Stimulated activated CD4-positive, alpha-beta T cell treated with anti-CD3 and anti-CD28 coated beads, Interleukin-1b, Interleukin-23, amount 100 ng/mL, for 24 hours (primary cell): ENCODE measurements at regions not wholly inside any gene's neighbourhood (a gene's known extent, or its start where the extent isn't known, plus 50 kb on each side); places are given as distances from the start of the nearest gene placed in this dataset.

Source experiments
- DNase-seq, 4 experiments: peaks; one replicate each; pipeline ENCODE4 v3.0.0-alpha.2; 2020; ENCODE audit warnings: low read depth in 4 of 4, low spot score in 1 of 4

- no peak for DNase-seq
Observed at GRCh38 chr22:49491726-49492125, 335.9 kb downstream of the BRD1 start.

GRCh38 chr22:49491221-49491635 is 336.4 kb downstream of the BRD1 start:
- DNase-seq, result no peak

GRCh38 chr22:49490692-49491091 is 337.0 kb downstream of the BRD1 start:
- DNase-seq, result no peak

- DNase-seq, result no peak
Observed at GRCh38 chr22:49489821-49490220, 337.9 kb downstream of the BRD1 start.

GRCh38 chr22:49488943-49489342 is 338.7 kb downstream of the BRD1 start:
- no peak for DNase-seq

- DNase-seq, result no peak
Observed at GRCh38 chr22:49487950-49488349, 339.7 kb downstream of the BRD1 start.

GRCh38 chr22:49486225-49486624 is 341.4 kb downstream of the BRD1 start:
- no peak for DNase-seq

GRCh38 chr22:49483946-49484345 is 343.7 kb downstream of the BRD1 start:
- DNase-seq, result no peak

GRCh38 chr22:49483281-49483870 is 344.3 kb downstream of the BRD1 start:
- DNase-seq, result no peak

GRCh38 chr22:49482811-49483210 is 344.9 kb downstream of the BRD1 start:
- DNase-seq, result no peak

GRCh38 chr22:49481659-49482399 is 345.8 kb downstream of the BRD1 start:
- DNase-seq, result no peak

- DNase-seq, result no peak
Observed at GRCh38 chr22:49480896-49481658, 346.6 kb downstream of the BRD1 start.

- no peak for DNase-seq
Observed at GRCh38 chr22:49480331-49480730, 347.3 kb downstream of the BRD1 start.

- DNase-seq, result no peak
Observed at GRCh38 chr22:49479566-49479965, 348.1 kb downstream of the BRD1 start.

GRCh38 chr22:49476800-49477400 is 350.8 kb downstream of the BRD1 start:
- DNase-seq, result no peak

- DNase-seq, result no peak
Observed at GRCh38 chr22:49476176-49476575, 351.5 kb downstream of the BRD1 start.

- DNase-seq, result no peak
Observed at GRCh38 chr22:49475253-49475652, 352.4 kb downstream of the BRD1 start.

GRCh38 chr22:49473286-49473685 is 354.4 kb downstream of the BRD1 start:
- no peak for DNase-seq

- no peak for DNase-seq
Observed at GRCh38 chr22:49470741-49471503, 356.8 kb downstream of the BRD1 start.

- DNase-seq, result no peak
Observed at GRCh38 chr22:49469896-49470740, 357.6 kb downstream of the BRD1 start.
